ENCODE measurements at regions not wholly inside any gene's neighbourhood (a gene's known extent, or its start where the extent isn't known, plus 50 kb on each side); places are given as distances from the start of the nearest gene placed in this dataset.

GRCh38 chr18:69217196-69218000 is 183.3 kb upstream of the DOK6 start:
- peak; percentile 64 to 70 for DNase-seq

- no peak for DNase-seq
Measured at GRCh38 chr18:69220529-69220928, 180.2 kb upstream of the DOK6 start.

GRCh38 chr18:69222089-69222488 is 178.6 kb upstream of the DOK6 start:
- DNase-seq, result no peak

GRCh38 chr18:69226971-69227370 is 173.7 kb upstream of the DOK6 start:
- DNase-seq, result no peak

- DNase-seq, result no peak
Measured at GRCh38 chr18:69230204-69230603, 170.5 kb upstream of the DOK6 start.

GRCh38 chr18:69233465-69234054 is 167.1 kb upstream of the DOK6 start:
- DNase-seq, result no peak

GRCh38 chr18:69239849-69240674 is 160.6 kb upstream of the DOK6 start:
- DNase-seq, result no peak

GRCh38 chr18:69246027-69246426 is 154.7 kb upstream of the DOK6 start:
- peak; percentile 85 to 87 for DNase-seq

GRCh38 chr18:69250305-69251151 is 150.2 kb upstream of the DOK6 start:
- peak in 1 of 2 experiments; percentile 45 for DNase-seq

- DNase-seq, result no peak
Measured at GRCh38 chr18:69257861-69258458, 142.7 kb upstream of the DOK6 start.

- peak; percentile 63 to 79 for DNase-seq
Measured at GRCh38 chr18:69259282-69259681, 141.4 kb upstream of the DOK6 start.

GRCh38 chr18:69261406-69261805 is 139.3 kb upstream of the DOK6 start:
- DNase-seq, result no peak

- no peak for DNase-seq
Measured at GRCh38 chr18:69265656-69266055, 135.0 kb upstream of the DOK6 start.

- no peak for DNase-seq
Measured at GRCh38 chr18:69267895-69268294, 132.8 kb upstream of the DOK6 start.

- no peak for DNase-seq
Measured at GRCh38 chr18:69282371-69282770, 118.3 kb upstream of the DOK6 start.

- DNase-seq, result no peak
Measured at GRCh38 chr18:69291044-69291443, 109.6 kb upstream of the DOK6 start.

- DNase-seq, result no peak
Measured at GRCh38 chr18:69291755-69292154, 108.9 kb upstream of the DOK6 start.

GRCh38 chr18:69300185-69300584 is 100.5 kb upstream of the DOK6 start:
- DNase-seq, result no peak

- no peak for DNase-seq
Measured at GRCh38 chr18:69308619-69309018, 92.1 kb upstream of the DOK6 start.

GRCh38 chr18:69326094-69326493 is 74.6 kb upstream of the DOK6 start:
- DNase-seq, result no peak

GRCh38 chr18:69328086-69328485 is 72.6 kb upstream of the DOK6 start:
- no peak for DNase-seq

- no peak for DNase-seq
Measured at GRCh38 chr18:69330385-69331005, 70.2 kb upstream of the DOK6 start.

Data from NCI-H1930 (cell line).